ENCODE measurements at regions not wholly inside any gene's neighbourhood (a gene's known extent, or its start where the extent isn't known, plus 50 kb on each side); places are given as distances from the start of the nearest gene placed in this dataset.
A peak's percentile ranks its signal among the peaks of the same experiment; 100 is the strongest.
"Not testable (repeated sequence)": the region's sequence is repeated elsewhere in the genome, so short reads cannot be mapped to it uniquely, and the experiment has no call there.

DNA sequence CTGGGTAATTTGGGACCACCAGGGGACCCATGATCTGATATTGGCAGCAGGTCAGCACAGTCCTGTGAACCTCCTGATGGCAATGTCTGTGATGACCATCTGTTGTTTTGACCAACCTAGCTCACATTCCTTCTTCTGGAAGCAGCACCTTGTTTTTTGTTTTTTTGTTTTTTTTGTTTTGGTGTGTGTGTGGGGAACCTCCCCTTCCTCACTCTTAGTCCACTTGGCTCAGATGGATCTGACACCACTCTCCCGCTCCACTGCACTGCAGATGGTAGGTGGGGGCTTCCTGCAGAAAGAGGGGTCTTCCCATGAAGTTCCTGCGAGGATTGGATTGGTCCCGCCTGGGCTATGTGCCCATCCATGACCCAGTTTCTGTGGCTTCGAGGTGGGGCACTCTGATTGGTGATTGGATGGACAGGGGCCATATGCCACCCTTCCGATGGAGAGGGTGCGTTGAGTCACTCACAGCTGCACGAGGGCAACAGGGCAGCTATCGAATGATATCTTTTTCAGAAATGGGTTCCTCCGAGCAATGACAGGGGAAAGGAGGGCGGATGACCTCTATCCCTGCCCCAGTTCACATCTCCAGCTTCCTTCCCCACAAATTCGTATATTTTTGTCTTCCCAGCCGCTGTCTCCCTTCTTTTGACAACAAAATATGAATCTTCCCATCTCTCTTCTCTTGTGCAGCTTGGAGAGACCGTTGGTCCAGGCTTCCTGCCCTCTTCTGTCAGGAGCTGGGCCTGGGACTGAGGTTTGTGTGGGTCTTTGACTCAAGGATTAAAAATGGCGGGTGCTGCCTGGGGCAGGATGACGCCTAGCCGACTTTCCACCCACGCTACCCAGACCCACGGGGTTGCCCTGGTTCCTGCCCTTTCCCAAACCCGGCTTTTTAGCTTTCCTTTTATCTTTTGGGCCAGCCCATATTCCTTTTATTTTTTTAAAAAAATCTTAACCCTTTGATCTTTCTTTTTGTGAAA, 132.1 kb upstream of the KCNG1 start:
- DNase-seq: no peak

DNA sequence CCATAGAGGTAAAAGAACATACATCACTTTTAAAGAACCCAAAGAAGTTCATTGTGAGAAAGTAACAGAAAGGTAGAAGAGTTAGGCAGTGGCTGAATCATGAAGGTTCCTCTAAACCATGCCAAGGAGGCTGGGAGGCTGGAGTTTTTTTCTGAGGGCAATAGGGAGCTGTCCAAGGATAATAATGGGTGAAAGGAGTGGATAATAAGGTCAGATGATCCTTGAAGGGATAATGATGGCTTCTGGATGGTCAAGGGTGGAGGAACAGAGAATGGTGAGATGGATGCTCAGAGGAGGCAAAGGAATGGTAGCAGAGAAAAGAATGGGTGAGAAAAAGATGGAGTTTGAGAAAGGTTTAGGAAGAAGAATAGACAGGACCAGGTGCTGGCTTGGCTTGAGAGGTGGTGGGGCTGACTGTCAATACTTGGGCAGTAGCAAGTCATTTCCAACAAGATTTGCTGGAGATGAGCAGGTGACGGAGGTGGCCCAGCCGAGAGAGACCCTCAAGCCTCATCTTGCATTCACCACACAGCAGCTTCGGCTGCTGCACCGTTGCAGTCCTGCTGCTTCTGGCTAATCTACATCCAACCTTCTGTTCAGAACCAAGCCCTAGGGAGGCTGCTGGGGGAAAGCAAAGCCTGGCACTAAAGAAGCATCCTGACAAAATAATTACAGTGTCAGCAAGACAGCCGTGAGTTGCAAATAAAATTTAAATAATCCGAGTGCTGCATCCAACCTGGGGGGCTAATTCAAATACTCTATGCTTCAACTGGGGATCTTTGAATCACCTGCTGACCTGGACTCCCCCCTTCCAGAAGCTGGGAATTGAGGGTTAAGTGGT, 131.2 kb upstream of the KCNG1 start:
- no peak for DNase-seq

- no peak for DNase-seq
Observed at GRCh38 chr20:51148941-51149340, 126.0 kb upstream of the KCNG1 start.

- DNase-seq: no peak
Observed at GRCh38 chr20:51144476-51144875, 121.6 kb upstream of the KCNG1 start.

- no peak for DNase-seq
Observed at GRCh38 chr20:51143652-51144051, 120.7 kb upstream of the KCNG1 start.

GRCh38 chr20:51142448-51142847, 119.5 kb upstream of the KCNG1 start:
- DNase-seq: peak in 1 of 3 experiments; percentile 22

DNA sequence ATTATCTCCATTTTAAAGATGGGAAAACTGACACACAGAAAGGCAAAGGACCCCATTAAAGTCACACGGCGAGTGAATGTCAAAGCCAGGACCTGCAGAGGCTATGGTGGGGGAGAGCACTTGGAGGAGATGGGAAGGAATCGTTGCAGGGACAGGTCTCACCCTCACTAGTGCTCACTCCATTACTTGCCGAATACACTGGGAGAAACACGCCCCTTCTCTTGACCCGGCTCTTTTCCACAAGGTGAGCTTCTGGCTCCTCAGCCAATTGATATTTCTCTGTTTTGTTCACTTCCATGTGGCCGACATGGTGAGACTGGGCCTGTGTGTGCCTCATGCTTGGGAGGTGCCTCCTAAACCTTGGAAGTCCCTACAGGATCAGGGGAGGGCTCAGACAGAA, 117.8 kb upstream of the KCNG1 start:
- DNase-seq: no peak

DNA sequence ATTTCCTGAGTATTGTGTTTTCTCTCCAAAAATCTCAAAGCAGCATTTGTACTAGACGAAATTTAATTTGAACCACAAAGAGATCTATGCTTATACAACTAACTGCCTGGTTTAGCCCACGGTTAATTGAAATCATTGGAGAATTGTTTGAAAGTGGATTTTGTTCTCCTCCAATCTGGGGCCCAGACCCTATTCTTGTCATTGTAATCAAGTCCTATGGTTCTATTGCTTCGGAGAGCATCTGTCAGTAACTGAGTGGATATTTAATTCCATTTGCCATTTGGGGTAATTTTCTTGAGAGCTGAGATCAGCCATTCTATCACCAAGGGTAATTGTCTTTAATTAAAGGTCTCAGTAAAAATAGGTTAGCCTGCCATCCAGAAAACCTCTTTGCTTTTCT, 117.0 kb upstream of the KCNG1 start:
- peak in 2 of 3 experiments; percentile 64 to 94 for DNase-seq

- no peak for DNase-seq
Observed at GRCh38 chr20:51138576-51138975, 115.7 kb upstream of the KCNG1 start.

DNA sequence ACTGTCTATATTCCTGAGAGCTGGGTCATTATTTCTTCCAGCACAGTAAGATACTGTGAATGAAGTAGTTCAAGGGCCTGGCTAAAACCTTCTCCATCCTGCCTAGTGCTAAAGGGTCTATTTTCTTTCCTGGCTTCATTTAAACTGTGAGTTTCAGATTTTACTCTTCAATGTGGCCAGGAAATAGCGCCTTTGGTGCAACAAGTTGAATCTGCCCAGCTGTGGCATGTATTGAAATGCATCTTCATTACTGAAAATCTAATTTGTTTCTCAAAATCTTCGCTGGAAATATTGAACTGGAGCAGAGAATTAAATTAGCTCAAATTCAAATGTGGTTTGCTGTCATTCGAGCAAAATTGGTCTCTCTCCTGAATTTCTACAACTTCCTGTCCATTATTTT, 114.6 kb upstream of the KCNG1 start:
- no peak for DNase-seq

DNA sequence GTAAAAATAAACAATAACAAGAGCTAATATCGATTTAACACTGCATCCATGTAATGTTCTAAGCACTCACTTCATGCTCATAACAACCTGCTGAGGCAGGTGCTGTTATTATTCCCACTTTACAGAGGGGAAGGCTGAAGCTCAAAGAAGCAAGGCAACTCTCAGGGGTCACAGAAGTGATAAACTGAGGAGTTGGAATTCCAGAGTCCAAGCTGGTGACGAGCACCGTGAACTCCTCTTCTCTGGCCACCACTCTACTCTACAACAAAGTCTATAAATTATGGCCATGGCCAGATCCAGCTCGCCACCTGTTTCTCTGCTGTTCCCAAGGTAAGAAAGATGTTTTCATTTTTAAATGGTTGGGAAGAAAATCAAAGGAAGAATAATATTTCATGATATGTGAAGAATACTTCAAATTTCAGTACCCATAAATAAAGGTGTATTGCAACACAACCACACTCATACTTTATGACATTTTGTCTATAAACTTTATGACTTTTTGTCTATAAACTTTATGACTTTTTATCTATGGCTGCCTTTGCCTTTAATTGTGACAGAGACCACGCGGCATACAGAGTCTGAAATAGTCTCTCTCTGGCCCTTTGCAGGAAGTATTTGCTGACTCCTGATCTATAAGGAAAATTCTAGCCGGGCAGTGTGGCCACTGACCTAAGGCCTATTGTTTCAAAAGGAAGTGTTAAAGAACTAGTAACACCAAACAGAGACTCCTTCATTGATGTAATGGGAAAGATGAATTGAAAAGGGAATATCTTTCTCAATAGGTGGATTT, 113.2 kb upstream of the KCNG1 start:
- no peak for DNase-seq

DNA sequence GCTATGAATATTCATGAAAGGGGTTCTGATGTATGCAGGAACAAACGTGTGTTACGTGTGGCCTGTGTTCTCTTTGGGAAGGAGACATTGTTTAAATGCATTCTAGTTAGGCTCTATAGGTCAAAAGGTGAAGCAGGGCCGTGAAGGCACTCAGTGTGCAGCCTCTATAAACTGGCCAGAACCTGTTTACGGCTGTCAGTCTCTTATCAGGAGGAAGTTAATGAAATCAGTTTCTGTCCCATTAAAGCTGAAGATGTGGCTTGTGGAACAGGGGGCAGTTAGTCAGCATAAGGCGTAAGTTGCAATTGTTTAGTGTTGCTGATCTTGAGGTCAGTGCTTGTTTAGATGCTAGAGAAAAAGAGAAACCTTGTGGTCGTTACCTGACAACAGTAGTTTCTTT, 111.5 kb upstream of the KCNG1 start:
- DNase-seq: no peak

- no peak for DNase-seq
Observed at GRCh38 chr20:51132279-51132678, 109.4 kb upstream of the KCNG1 start.

GRCh38 chr20:51131811-51132210, 108.9 kb upstream of the KCNG1 start:
- DNase-seq: no peak

GRCh38 chr20:51129147-51129776, 106.4 kb upstream of the KCNG1 start:
- DNase-seq: peak in 1 of 3 experiments; percentile 17

GRCh38 chr20:51128198-51128597, 105.3 kb upstream of the KCNG1 start:
- no peak for DNase-seq

GRCh38 chr20:51127713-51128112, 104.8 kb upstream of the KCNG1 start:
- DNase-seq: no peak

DNA sequence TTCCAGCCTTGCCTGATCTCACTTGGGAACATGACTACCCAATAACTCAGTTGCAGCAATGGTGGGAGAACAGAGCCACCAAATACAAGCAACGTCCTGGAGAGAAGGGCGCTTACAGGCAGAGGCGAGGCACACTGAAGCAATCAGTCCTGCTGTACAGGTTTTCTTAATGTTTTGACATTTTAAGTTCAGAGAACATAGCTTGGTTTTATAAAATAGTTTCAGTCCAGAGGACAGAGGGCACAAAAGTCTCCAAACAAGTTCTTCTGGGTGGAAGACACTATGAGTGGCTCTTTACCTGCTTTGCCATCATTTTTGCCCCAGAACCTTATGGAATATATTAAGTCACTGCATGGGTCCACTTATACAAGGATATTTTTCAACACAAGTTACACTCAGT, 103.4 kb upstream of the KCNG1 start:
- no peak for DNase-seq

DNA sequence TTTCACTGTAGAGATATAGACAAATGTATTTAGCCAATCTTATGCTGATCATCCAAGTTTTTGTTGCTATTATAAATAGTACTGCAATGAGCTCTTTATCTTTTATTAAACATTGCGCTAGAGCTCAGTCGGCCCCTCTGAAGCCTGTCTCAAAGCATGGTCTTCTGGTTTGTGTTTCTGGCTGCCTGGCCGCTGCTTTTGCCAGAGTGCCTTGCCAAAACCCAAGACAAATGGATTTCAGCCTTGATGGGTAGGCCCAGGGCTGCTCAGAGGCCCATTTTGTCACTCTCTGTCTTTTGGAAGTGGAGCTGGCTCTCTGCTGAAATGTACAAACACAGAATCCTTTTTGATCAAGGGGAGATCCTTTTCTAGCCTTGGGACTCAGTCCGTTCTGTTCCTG, 102.9 kb upstream of the KCNG1 start:
- DNase-seq: no peak

DNA sequence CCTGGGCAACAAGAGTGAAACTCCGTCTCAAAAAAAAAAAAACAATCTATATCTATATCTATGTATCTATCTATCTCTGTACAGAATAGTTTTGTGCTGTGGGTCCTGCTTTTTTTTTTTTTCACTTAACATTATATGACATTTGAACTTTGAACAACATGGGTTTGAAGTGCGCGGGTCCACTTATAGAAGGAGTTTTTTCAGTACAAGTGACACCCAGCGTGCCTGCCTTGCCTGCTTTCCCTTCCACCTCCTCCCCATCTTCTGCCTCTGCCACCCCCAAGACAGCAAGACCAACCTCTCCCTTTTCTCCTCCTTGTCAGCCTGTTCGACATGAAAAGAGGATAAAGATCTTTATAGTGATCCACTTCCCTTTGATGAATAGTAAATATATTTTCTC, 102.2 kb upstream of the KCNG1 start:
- no peak for DNase-seq

DNA sequence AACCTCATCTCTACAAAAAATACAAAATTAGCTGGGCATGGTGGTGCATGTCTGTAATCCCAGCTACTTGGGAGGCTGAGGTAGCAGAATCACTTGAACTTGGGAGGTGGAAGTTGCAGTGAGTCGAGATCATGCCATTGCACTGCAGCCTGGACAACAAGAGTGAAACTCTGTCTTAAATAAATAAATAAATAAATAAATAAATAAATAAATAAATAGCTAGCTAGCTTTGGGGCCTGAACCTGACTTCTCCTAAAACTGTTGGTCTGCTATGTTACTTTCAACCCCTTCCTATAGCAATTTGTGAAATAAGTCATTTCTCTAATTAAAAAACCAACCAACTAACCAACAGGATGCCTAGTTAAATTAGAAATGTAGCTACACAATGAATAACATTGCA, 101.0 kb upstream of the KCNG1 start:
- not testable (repeated sequence) for DNase-seq

- DNase-seq: no peak
Observed at GRCh38 chr20:51122931-51123658, 100.2 kb upstream of the KCNG1 start.

Measured in NCI-H1417 (cell line).